ENCODE measurements at regions not wholly inside any gene's neighbourhood (a gene's known extent, or its start where the extent isn't known, plus 50 kb on each side); places are given as distances from the start of the nearest gene placed in this dataset.

- TF ChIP-seq, protein P1, sequence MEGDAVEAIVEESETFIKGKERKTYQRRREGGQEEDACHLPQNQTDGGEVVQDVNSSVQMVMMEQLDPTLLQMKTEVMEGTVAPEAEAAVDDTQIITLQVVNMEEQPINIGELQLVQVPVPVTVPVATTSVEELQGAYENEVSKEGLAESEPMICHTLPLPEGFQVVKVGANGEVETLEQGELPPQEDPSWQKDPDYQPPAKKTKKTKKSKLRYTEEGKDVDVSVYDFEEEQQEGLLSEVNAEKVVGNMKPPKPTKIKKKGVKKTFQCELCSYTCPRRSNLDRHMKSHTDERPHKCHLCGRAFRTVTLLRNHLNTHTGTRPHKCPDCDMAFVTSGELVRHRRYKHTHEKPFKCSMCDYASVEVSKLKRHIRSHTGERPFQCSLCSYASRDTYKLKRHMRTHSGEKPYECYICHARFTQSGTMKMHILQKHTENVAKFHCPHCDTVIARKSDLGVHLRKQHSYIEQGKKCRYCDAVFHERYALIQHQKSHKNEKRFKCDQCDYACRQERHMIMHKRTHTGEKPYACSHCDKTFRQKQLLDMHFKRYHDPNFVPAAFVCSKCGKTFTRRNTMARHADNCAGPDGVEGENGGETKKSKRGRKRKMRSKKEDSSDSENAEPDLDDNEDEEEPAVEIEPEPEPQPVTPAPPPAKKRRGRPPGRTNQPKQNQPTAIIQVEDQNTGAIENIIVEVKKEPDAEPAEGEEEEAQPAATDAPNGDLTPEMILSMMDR (IDR thresholded peaks at IDR 0.05): no peak
- TF ChIP-seq, protein P2, sequence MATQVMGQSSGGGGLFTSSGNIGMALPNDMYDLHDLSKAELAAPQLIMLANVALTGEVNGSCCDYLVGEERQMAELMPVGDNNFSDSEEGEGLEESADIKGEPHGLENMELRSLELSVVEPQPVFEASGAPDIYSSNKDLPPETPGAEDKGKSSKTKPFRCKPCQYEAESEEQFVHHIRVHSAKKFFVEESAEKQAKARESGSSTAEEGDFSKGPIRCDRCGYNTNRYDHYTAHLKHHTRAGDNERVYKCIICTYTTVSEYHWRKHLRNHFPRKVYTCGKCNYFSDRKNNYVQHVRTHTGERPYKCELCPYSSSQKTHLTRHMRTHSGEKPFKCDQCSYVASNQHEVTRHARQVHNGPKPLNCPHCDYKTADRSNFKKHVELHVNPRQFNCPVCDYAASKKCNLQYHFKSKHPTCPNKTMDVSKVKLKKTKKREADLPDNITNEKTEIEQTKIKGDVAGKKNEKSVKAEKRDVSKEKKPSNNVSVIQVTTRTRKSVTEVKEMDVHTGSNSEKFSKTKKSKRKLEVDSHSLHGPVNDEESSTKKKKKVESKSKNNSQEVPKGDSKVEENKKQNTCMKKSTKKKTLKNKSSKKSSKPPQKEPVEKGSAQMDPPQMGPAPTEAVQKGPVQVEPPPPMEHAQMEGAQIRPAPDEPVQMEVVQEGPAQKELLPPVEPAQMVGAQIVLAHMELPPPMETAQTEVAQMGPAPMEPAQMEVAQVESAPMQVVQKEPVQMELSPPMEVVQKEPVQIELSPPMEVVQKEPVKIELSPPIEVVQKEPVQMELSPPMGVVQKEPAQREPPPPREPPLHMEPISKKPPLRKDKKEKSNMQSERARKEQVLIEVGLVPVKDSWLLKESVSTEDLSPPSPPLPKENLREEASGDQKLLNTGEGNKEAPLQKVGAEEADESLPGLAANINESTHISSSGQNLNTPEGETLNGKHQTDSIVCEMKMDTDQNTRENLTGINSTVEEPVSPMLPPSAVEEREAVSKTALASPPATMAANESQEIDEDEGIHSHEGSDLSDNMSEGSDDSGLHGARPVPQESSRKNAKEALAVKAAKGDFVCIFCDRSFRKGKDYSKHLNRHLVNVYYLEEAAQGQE (IDR thresholded peaks at IDR 0.05; ENCODE audit: insufficient read depth in 1 of 2, low read depth in 2 of 2, low read length in 1 of 2): no peak
- TF ChIP-seq TCF7L2 (IDR thresholded peaks at IDR 0.05; ENCODE audit: low read depth, low read length) (no peak), POLR2AphosphoS5 (IDR thresholded peaks at IDR 0.05; ENCODE audit: low read depth, low read length) (no peak), SIN3A (IDR thresholded peaks at IDR 0.05; ENCODE audit: borderline replicate concordance, insufficient read depth, low read depth, low read length) (no peak)
Observed at GRCh38 chr13:74217811-74218210, 83.6 kb upstream of the KLF12 start.

Data from Panc1 (cell line).